NCI-H524 treated with DMSO at 0.1 percent for 48 hours (cell line): ENCODE measurements at regions not wholly inside any gene's neighbourhood (a gene's known extent, or its start where the extent isn't known, plus 50 kb on each side); places are given as distances from the start of the nearest gene placed in this dataset.
A peak's percentile ranks its signal among the peaks of the same experiment; 100 is the strongest.
"Not testable (repeated sequence)": the region's sequence is repeated elsewhere in the genome, so short reads cannot be mapped to it uniquely, and the experiment has no call there.

Experiments
- DNase-seq: peaks from one replicate; lab custom pipeline; 2025; lab: John Stamatoyannopoulos, UW

GRCh38 chr6:71056656-71057055, 99.8 kb upstream of the B3GAT2 start:
- DNase-seq: no peak

GRCh38 chr6:71066153-71066552, 109.3 kb upstream of the B3GAT2 start:
- no peak for DNase-seq

- DNase-seq: no peak
These were observed 111.0 kb upstream of the B3GAT2 start for GRCh38 chr6:71067816-71068215.

- DNase-seq: peak; percentile 22
These were observed 115.6 kb upstream of the B3GAT2 start for GRCh38 chr6:71072508-71072907.

GRCh38 chr6:71077655-71078054, 120.8 kb upstream of the B3GAT2 start:
- no peak for DNase-seq

- DNase-seq: no peak
These were observed 122.8 kb upstream of the B3GAT2 start for GRCh38 chr6:71079677-71080076.

GRCh38 chr6:71080133-71080532, 123.3 kb upstream of the B3GAT2 start:
- DNase-seq: no peak

GRCh38 chr6:71080826-71081225, 124.0 kb upstream of the B3GAT2 start:
- DNase-seq: no peak

GRCh38 chr6:71082033-71082650, 125.3 kb upstream of the B3GAT2 start:
- no peak for DNase-seq

GRCh38 chr6:71083308-71083820, 126.5 kb upstream of the B3GAT2 start:
- DNase-seq: no peak

- DNase-seq: no peak
These were observed 131.3 kb upstream of the B3GAT2 start for GRCh38 chr6:71088166-71088565.

- no peak for DNase-seq
These were observed 133.4 kb upstream of the B3GAT2 start for GRCh38 chr6:71090217-71090616.

GRCh38 chr6:71091167-71091566, 134.3 kb upstream of the B3GAT2 start:
- DNase-seq: no peak

- DNase-seq: no peak
These were observed 135.1 kb upstream of the B3GAT2 start for GRCh38 chr6:71091956-71092355.

GRCh38 chr6:71097264-71097663, 140.4 kb upstream of the B3GAT2 start:
- DNase-seq: not testable (repeated sequence)

- no peak for DNase-seq
These were observed 142.8 kb upstream of the B3GAT2 start for GRCh38 chr6:71099649-71100048.

GRCh38 chr6:71103130-71103529, 146.3 kb upstream of the B3GAT2 start:
- no peak for DNase-seq

GRCh38 chr6:71103641-71104040, 146.8 kb upstream of the B3GAT2 start:
- no peak for DNase-seq

- no peak for DNase-seq
These were observed 149.4 kb upstream of the B3GAT2 start for GRCh38 chr6:71106276-71106675.

- DNase-seq: peak; percentile 80
These were observed 151.1 kb upstream of the B3GAT2 start for GRCh38 chr6:71107911-71108420.

GRCh38 chr6:71114544-71114943, 157.7 kb upstream of the B3GAT2 start:
- DNase-seq: no peak

- DNase-seq: no peak
These were observed 158.1 kb upstream of the B3GAT2 start for GRCh38 chr6:71114986-71115385.

- no peak for DNase-seq
These were observed 162.7 kb upstream of the B3GAT2 start for GRCh38 chr6:71119560-71119959.

- no peak for DNase-seq
These were observed 165.6 kb upstream of the OGFRL1 start for GRCh38 chr6:71123051-71123450.
